ENCODE measurements at regions not wholly inside any gene's neighbourhood (a gene's known extent, or its start where the extent isn't known, plus 50 kb on each side); places are given as distances from the start of the nearest gene placed in this dataset.

DNA sequence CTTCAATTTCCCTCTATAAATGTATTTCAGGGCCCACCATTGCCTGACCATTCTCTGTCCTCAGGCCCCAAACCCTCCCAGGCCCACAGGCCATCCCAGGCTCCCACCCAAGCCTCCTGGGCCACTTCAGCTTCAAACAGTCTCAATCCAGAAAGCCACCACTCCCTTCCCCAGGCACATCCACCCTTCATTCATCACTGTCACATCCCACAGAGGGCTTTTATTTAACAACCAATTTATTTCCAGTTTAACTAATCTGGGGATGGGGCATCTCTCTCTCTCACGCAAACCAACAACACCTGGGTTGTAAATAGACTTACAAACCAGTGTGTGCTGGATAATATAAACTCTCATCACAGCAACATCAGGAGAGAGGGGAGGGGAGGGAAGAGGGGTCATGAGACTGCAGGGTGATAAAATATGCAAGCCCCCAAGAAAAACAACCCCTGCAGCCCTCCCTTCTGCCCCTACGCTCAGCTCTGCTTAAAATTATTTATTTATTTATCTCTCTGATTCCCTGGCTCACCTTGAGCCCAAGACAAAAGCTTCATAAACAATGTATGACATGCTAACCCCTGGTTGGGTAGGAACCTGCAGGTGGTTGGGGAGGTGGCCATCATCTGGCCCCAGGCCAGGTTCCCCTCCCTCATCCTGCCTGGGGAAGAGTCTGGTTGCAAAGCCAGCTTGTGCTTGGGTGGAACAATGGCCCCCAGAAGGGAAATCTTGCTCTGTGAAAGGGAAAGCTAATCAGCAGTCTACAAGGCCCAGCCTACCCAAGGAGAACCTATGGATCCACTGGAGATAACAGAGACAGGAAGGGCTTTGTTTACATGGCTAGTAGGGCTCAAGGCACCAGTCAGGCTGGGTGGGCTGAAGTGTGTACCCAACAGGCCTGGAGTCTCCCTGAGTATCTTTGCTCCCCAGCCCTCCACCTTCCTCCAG, 359.2 kb downstream of the BUD13 start:
- TF ChIP-seq, protein P1, sequence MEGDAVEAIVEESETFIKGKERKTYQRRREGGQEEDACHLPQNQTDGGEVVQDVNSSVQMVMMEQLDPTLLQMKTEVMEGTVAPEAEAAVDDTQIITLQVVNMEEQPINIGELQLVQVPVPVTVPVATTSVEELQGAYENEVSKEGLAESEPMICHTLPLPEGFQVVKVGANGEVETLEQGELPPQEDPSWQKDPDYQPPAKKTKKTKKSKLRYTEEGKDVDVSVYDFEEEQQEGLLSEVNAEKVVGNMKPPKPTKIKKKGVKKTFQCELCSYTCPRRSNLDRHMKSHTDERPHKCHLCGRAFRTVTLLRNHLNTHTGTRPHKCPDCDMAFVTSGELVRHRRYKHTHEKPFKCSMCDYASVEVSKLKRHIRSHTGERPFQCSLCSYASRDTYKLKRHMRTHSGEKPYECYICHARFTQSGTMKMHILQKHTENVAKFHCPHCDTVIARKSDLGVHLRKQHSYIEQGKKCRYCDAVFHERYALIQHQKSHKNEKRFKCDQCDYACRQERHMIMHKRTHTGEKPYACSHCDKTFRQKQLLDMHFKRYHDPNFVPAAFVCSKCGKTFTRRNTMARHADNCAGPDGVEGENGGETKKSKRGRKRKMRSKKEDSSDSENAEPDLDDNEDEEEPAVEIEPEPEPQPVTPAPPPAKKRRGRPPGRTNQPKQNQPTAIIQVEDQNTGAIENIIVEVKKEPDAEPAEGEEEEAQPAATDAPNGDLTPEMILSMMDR (IDR thresholded peaks at IDR 0.05) = no peak
- TF ChIP-seq POLR2A (IDR thresholded peaks at IDR 0.05) = no peak

All from gastroesophageal sphincter (tissue), 3 donors.